GM23338 (cell line): ENCODE measurements at regions not wholly inside any gene's neighbourhood (a gene's known extent, or its start where the extent isn't known, plus 50 kb on each side); places are given as distances from the start of the nearest gene placed in this dataset.

ENCODE experiments used
- CREB1 ChIP-seq: fragments of 250-450 bp; sonication (Bioruptor Pico); IDR thresholded peaks from 2 replicates; pipeline ENCODE4 v1.5.0; 2020; ENCODE audit warnings: low read depth, mild to moderate bottlenecking, moderate library complexity
- CTCF ChIP-seq, 2 experiments: fragments of 200-600 bp in 1 of 2; sonication (generic) in 1 of 2; conservative IDR thresholded peaks; 2 replicates each; pipeline versions ENCODE4 v1.5.1 to v1.6.1; 2016 to 2017; ENCODE audit warnings: antibody characterized with exemption in 2 of 2, low read depth in 2 of 2, mild to moderate bottlenecking in 2 of 2, moderate library complexity in 1 of 2
- EZH2 ChIP-seq: fragments of 200-600 bp; sonication (generic); IDR thresholded peaks from one replicate; pipeline ENCODE4 v1.8.0; 2017; ENCODE audit warnings: antibody characterized with exemption, mild to moderate bottlenecking, low read depth; ENCODE audit not compliant: unreplicated experiment
- EZH2phosphoT487 ChIP-seq: fragments of 200-600 bp; sonication (generic); IDR thresholded peaks from one replicate; pipeline ENCODE4 v1.8.1; 2018; ENCODE audit warnings: antibody characterized with exemption; ENCODE audit not compliant: unreplicated experiment
- JUNB ChIP-seq: IDR thresholded peaks from one replicate; pipeline ENCODE4 v1.6.1; 2016; ENCODE audit warnings: antibody characterized with exemption; ENCODE audit not compliant: unreplicated experiment
- NANOG ChIP-seq: IDR thresholded peaks from 2 replicates; pipeline ENCODE4 v1.6.1; 2016; ENCODE audit warnings: antibody characterized with exemption, borderline replicate concordance
- POLR2AphosphoS5 ChIP-seq: IDR thresholded peaks from 2 replicates; pipeline ENCODE4 v1.6.1; 2016; ENCODE audit warnings: antibody characterized with exemption, low read depth
- STAT1 ChIP-seq: IDR thresholded peaks from one replicate; pipeline ENCODE4 v1.6.1; 2016; ENCODE audit warnings: antibody characterized with exemption; ENCODE audit not compliant: unreplicated experiment
- ZNF114 ChIP-seq: fragments of 250-450 bp; sonication (Bioruptor Pico); IDR thresholded peaks from 2 replicates; pipeline ENCODE4 v1.5.0; 2020; ENCODE audit warnings: mild to moderate bottlenecking, moderate library complexity
- ZNF331 ChIP-seq: fragments of 250-450 bp; sonication (Bioruptor Pico); IDR thresholded peaks from 2 replicates; pipeline ENCODE4 v1.5.0; 2020; ENCODE audit warnings: low read depth, mild to moderate bottlenecking, moderate library complexity
- TF ChIP-seq, protein P1 (sequence below): IDR thresholded peaks from one replicate; pipeline ENCODE4 v1.6.1; 2018; ENCODE audit warnings: antibody characterized with exemption; ENCODE audit not compliant: unreplicated experiment
- TF ChIP-seq, protein P2 (sequence below): IDR thresholded peaks from 2 replicates; pipeline ENCODE4 v1.6.1; 2016; ENCODE audit warnings: antibody characterized with exemption

DNA sequence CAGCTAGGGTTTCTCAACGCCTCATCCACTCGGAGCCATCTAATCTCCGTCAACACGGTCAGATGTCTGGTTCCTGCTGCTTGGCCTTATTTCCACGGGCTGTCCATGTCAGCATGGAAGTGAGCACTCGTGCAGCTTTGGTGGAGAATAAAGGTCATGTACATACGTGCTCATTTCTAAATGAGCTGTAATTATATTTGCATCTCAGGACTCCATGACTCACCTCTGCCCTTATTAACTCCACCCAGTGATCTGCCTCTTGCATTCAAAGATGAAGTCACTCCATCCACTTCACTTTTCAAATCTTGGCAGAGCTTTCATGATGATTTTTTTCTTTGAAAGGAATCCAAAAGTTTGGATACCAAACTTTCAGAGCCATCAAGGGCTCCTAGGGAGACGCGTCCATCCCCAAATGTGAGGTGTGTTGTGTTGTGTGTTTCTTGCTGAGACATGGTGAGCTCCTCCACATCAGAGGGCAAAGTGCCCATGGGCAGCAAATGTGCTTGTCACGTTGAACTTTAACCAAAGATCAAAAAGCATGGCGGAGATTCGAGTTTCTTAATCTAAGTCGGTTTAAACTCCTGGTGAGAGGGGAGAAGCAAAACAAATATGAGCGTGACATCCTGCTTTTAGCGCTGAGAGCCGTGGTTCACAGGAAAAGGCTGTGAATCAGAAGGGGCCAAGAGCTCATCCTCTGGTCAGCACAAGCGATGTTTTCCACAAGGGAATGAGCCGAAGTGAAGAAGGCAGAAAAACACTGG lies 68.6 kb upstream of the ERRFI1 start:
- TF ChIP-seq CTCF (conservative IDR thresholded peaks at IDR 0.05; ENCODE audit: low read depth in 2 of 2) (no peak), POLR2AphosphoS5 (no peak), STAT1 (no peak), JUNB (no peak), EZH2 (no peak), EZH2phosphoT487 (no peak), NANOG (no peak), ZNF114 (CRISPR knock-in tag) (no peak), CREB1 (no peak), ZNF331 (CRISPR knock-in tag) (no peak)
- TF ChIP-seq, protein P1, sequence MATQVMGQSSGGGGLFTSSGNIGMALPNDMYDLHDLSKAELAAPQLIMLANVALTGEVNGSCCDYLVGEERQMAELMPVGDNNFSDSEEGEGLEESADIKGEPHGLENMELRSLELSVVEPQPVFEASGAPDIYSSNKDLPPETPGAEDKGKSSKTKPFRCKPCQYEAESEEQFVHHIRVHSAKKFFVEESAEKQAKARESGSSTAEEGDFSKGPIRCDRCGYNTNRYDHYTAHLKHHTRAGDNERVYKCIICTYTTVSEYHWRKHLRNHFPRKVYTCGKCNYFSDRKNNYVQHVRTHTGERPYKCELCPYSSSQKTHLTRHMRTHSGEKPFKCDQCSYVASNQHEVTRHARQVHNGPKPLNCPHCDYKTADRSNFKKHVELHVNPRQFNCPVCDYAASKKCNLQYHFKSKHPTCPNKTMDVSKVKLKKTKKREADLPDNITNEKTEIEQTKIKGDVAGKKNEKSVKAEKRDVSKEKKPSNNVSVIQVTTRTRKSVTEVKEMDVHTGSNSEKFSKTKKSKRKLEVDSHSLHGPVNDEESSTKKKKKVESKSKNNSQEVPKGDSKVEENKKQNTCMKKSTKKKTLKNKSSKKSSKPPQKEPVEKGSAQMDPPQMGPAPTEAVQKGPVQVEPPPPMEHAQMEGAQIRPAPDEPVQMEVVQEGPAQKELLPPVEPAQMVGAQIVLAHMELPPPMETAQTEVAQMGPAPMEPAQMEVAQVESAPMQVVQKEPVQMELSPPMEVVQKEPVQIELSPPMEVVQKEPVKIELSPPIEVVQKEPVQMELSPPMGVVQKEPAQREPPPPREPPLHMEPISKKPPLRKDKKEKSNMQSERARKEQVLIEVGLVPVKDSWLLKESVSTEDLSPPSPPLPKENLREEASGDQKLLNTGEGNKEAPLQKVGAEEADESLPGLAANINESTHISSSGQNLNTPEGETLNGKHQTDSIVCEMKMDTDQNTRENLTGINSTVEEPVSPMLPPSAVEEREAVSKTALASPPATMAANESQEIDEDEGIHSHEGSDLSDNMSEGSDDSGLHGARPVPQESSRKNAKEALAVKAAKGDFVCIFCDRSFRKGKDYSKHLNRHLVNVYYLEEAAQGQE: no peak
- TF ChIP-seq, protein P2, sequence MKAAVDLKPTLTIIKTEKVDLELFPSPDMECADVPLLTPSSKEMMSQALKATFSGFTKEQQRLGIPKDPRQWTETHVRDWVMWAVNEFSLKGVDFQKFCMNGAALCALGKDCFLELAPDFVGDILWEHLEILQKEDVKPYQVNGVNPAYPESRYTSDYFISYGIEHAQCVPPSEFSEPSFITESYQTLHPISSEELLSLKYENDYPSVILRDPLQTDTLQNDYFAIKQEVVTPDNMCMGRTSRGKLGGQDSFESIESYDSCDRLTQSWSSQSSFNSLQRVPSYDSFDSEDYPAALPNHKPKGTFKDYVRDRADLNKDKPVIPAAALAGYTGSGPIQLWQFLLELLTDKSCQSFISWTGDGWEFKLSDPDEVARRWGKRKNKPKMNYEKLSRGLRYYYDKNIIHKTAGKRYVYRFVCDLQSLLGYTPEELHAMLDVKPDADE: no peak
